Right renal cortex interstitium (tissue), 3 donors: ENCODE measurements at regions not wholly inside any gene's neighbourhood (a gene's known extent, or its start where the extent isn't known, plus 50 kb on each side); places are given as distances from the start of the nearest gene placed in this dataset.
A peak's percentile ranks its signal among the peaks of the same experiment; 100 is the strongest.

ENCODE experiments used
- DNase-seq, 3 donors: peaks; one replicate each; pipeline ENCODE4 v3.0.0-alpha.2; 2013; ENCODE audit warnings: low read depth in 3 of 3, low spot score in 2 of 3

- no peak for DNase-seq
Measured at GRCh38 chr22:49431551-49431950, 396.1 kb downstream of the BRD1 start.

- DNase-seq, result no peak
Measured at GRCh38 chr22:49429066-49429465, 398.6 kb downstream of the BRD1 start.

GRCh38 chr22:49427941-49428340 is 399.7 kb downstream of the BRD1 start:
- no peak for DNase-seq

- no peak for DNase-seq
Measured at GRCh38 chr22:49427341-49427740, 400.3 kb downstream of the BRD1 start.

DNA sequence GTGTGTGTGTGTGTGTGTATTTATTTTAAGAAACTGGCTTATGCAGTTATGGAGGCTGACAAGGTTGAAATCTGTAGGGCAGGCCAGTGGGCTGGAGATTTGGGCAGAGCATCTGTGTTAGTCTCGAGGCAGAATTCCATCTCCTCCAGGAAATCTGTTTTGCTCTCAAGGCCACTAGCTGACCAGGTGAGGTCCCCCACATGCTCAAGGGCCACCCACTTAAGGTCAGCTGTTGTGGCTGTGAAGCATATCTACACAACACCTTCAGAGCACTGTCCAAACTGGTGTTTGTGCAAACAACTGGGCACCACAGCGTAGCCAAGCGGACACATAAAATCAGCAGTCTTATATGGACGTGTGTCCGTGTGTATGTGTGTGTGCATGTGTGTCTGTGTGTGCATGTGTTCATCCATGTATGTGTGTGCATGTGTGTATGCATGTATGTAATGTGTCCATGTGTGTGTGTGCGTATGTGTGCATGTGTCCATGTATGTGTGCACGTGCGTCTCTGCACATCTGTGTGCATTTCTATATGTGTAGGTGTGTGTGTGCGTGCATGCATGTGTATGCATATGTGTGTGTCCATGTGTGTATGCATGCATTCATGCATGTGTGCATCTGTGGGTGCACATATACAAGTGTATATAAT is 400.9 kb downstream of the BRD1 start:
- DNase-seq, result no peak

- DNase-seq, result no peak
Measured at GRCh38 chr22:49426098-49426497, 401.6 kb downstream of the BRD1 start.

GRCh38 chr22:49425356-49425755 is 402.3 kb downstream of the BRD1 start:
- DNase-seq, result no peak

DNA sequence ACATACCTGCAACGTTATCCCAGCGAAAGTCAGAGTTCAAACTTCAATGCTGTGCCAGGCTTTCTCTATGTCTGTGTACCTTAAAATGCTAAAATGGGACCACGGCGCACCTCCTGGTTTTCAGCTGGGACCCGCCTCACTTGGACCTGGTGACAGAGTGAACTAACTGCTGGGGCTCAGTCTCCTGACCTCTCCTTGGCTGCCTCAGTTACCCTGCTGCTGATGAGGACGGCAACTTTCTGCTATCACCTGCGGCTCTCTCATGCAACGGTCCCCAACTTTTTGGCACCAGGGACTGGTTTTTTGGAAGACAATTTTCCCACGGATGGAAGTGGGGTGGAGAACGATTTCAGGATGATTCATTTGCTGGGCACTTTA is 402.8 kb downstream of the BRD1 start:
- DNase-seq, result no peak

DNA sequence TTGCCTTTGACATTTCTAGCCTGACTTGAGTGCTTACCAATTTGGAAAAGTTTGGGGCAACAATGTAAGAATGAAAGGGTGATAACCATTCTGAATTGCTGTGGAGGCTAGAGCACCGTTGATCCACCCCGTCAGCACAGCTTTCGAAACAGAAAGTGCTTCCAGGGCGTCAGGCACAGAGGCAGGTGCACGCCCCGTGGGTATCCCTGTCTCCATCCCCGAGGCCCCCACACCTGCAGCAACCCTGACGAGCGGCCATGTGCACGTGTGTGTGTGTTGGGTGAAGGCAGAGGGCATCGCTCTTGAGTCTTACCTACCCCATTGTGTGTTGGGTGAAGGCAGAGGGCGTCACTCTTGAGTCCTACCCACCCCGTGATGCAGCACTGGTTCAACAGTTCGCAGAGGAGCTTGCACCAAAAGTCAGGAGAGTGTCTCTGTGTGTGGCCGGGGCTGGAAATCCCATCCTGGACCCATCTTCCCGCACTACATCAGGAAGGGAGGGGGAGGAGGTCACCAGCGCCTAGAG is 404.5 kb downstream of the BRD1 start:
- no peak for DNase-seq

DNA sequence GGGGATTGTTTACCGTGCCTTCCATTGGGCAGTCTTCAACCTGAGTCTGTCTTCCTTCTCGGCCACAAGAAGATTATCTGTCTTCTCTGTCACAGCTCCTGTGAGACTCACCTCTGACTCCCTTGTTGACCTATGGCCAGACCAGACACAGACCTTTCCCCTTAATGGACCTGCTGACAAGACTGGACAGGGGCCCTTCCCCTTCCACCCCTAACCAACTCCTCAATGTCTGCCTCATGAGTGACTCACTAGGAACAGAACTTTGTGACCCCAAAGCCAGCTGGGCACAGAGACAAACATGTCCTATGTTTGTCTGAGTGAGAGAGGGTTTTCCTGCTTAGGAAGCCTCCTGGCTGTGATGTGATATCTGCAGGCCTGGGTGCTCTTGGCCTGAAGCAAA is 405.0 kb downstream of the BRD1 start:
- no peak for DNase-seq

DNA sequence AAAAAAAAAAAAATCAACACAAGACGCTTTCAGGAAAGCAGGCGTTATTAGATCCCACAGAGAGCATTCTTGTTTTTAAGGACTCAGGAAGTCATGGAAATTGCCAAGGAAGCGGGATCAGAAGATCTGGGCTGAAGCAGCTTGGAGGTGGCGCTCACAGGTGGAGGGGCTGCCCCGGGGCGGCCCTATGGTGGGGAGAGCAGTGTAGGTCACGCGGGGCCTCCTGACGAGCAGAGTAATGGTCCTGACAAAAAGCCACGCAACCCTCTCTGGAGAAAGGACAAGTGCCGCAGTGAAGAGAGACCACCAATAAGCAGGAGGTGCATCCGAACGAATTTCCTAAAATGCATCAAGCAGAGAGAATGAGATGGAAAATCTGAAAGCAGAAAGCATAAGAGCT is 407.0 kb downstream of the BRD1 start:
- DNase-seq, result no peak

DNA sequence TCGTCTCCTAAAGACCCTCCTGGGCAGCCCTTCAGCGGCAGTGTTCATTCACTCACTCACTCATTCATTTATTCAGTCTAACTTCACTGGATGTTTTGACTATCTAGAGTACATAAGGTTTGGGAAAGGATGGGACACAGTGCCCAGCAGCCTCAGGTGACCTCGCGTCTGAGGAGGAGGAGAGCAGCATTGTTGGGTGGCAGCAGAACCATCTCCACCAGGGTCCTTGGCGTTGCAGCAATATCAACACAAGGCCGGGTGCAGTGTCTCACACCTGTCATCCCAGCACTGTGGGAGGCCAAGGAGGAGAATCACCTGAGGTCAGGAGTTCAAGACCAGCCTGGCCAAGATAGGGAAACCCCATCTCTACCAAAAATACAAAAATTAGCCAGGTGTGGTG is 408.0 kb downstream of the BRD1 start:
- no peak for DNase-seq

DNA sequence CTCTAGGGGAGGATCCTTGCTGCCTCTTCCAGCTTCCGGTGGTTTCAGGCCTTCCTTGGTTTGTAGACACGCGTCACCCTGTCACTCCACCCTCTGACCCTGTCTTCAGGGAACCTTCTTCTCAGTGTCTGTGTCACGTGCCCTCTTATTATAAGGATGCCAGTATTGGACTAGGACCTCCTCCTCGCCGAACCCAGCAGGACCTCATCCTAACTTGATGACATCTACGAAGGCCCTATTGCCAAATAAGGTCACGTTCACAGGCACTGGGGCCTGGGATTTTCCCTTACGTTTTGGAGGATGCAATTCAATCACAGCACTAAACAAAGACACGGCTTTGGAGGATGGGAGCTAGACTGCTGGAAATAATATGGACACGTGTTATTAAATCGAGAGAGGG is 408.7 kb downstream of the BRD1 start:
- DNase-seq, result no peak

DNA sequence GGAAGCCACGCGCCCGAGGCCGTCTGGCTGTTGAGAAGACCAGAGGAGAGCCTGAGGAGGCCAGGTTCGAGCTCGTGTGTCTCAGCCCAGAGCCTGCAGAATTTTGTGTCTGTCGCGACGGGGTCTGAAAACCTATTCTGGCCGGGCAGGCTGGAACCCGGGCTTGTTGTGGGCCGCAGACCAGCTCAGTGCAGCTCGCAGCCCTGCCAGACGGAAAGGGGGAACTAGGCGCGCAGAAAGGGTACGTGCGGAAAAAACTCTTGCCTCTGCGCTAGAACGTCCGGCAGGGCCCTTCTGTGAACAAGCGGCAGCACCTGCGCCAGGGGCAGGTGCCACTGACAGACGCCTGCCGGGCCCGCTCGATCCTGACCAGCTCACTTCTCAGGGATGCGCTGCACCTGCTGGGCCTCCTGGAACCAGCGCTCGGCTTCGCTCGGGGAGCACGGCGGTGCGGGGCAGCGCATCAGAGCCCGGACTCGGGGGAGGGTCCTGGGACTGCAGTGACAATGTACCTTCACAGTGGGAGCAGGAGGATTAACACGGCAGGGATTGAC is 409.3 kb downstream of the BRD1 start:
- DNase-seq, result no peak

GRCh38 chr22:49417833-49418232 is 409.8 kb downstream of the BRD1 start:
- no peak for DNase-seq

DNA sequence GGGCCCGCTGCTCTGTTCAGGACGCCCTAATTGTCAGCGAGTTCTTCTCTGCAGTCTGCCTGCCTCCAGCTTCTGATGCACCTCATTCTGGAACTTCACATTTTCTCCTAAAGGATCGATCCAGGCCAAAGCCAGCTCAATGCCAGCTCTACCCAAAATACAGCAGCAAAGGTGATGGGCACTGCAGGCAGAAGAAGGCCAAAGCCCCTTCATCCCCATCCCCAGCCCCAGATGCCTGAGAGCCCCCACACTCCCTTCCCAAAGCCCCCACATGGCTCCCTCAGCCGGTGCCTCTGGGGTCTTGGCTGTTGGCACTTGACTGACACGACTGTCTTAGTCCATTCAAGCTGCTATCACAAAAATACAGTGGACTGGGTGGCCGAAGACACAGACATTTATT is 410.3 kb downstream of the BRD1 start:
- DNase-seq, result no peak

GRCh38 chr22:49415151-49415951 is 412.3 kb downstream of the BRD1 start:
- DNase-seq, result peak in 1 of 3 donors; percentile 18

- DNase-seq, result no peak
Measured at GRCh38 chr22:49413551-49413950, 414.1 kb downstream of the BRD1 start.

DNA sequence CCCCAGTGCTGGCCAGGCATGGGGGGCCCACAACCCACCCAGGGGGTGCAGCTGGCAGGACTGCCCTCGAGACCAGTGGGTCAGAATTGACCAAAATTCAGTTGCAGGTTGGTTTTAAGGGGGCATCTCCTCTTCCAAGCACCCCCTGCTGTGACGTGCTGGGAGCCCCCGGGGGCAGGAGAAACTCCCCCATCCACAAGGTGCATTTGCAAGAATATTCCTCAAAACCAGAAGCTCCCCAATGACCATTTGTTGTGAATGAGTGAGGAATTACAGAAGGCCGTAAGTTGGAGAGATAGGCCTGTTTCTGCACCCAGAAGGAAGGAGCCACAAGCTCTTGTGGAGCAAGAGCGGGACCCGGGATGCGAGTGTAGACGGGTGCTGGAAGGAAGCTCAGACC is 414.5 kb downstream of the BRD1 start:
- no peak for DNase-seq

GRCh38 chr22:49412236-49412635 is 415.4 kb downstream of the BRD1 start:
- no peak for DNase-seq

- DNase-seq, result no peak
Measured at GRCh38 chr22:49411236-49411635, 416.4 kb downstream of the BRD1 start.
